GM12865 (cell line): ENCODE measurements at regions not wholly inside any gene's neighbourhood (a gene's known extent, or its start where the extent isn't known, plus 50 kb on each side); places are given as distances from the start of the nearest gene placed in this dataset.

ENCODE experiments used
- DNase-seq: peaks from one replicate; pipeline ENCODE4 v3.0.0; 2010; ENCODE audit warnings: low read depth
- H3K4me3 ChIP-seq: 2 replicates; pipeline ENCODE4 v1.5.1; 2011; ENCODE audit warnings: mild to moderate bottlenecking, low read depth, low read length, control low read depth
- TF ChIP-seq, protein P1 (sequence below): IDR thresholded peaks from 2 replicates; pipeline ENCODE4 v1.5.1; 2011; ENCODE audit warnings: low read length, control low read depth, low read depth, inconsistent platforms; ENCODE audit not compliant: insufficient read depth; ENCODE audit errors: missing control alignments

DNA sequence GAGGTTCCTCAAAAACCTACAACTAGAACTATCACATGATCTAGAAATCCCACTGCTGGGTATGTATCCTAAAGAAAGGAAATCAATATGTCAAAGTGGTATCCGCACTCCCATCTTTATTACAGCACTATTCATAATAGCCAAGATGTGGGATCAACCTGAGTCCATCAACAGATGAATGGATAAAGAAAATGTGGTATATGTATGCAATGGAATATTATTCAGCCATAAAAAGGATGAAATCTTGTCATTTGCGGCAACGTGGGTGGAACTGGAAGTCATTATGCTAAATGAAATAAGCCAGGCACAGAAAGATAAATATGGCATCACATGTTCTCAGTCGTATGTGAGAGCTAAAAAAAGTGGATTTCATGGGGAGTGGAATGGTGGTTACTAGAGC, 77.5 kb upstream of the DIO3 start:
- TF ChIP-seq, protein P1, sequence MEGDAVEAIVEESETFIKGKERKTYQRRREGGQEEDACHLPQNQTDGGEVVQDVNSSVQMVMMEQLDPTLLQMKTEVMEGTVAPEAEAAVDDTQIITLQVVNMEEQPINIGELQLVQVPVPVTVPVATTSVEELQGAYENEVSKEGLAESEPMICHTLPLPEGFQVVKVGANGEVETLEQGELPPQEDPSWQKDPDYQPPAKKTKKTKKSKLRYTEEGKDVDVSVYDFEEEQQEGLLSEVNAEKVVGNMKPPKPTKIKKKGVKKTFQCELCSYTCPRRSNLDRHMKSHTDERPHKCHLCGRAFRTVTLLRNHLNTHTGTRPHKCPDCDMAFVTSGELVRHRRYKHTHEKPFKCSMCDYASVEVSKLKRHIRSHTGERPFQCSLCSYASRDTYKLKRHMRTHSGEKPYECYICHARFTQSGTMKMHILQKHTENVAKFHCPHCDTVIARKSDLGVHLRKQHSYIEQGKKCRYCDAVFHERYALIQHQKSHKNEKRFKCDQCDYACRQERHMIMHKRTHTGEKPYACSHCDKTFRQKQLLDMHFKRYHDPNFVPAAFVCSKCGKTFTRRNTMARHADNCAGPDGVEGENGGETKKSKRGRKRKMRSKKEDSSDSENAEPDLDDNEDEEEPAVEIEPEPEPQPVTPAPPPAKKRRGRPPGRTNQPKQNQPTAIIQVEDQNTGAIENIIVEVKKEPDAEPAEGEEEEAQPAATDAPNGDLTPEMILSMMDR, result no peak
- DNase-seq, result no peak
- no peak overlapping the region for H3K4me3 ChIP-seq

DNA sequence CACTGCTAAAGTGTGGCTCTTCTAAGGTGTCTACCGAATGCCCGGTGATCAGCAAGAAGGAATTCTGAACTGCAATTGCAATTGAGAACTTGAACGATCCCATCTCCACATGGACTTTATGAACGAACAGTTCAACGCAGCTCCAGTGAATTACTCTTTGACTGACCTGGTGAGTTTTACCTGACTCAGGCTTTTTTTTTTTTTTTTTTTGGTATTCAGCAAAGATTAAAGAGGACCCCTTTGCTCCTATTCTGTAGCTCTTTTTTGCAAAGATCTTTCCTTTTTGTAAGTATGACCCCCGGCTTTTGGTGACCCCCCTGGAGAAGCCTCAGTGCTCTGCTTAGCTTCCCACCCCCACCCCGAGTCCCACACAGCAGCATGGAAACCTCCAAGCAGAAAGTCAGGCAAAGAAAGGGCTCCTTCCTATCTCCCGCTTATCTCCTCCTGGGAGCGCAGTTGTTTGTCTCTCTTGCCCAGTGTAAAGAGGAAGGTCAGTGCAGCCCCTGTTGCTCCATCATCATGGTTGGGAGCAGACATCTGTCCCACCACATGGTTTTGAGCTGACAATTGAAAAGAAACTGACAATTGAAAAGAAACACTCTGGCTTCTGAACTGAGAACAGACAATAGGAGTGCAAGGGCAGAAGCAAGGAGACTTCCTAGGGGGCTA, 72.1 kb upstream of the DIO3 start:
- TF ChIP-seq, protein P1, result no peak
- no peak overlapping the region for H3K4me3 ChIP-seq
- DNase-seq, result no peak

DNA sequence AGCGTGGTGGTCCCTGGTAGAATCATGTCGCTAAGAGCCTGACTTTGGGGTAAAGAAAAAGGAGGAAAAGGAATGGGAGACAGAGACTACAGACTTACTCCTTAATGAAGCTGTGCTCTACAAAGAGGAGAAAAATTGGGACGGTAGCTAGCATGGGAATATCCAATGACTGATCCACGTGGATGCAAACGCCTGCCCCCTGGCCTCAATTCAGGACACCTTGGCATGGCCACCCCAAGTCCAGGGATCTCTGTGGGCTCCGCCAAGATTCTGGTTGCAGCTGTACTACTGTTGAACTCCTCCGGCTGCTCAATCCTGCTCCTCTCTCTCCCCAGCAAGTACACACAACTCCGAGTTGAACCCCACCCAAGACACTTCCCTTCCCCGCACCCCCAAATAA, 70.5 kb upstream of the DIO3 start:
- no peak overlapping the region for H3K4me3 ChIP-seq
- no peak for DNase-seq
- TF ChIP-seq, protein P1, result no peak

DNA sequence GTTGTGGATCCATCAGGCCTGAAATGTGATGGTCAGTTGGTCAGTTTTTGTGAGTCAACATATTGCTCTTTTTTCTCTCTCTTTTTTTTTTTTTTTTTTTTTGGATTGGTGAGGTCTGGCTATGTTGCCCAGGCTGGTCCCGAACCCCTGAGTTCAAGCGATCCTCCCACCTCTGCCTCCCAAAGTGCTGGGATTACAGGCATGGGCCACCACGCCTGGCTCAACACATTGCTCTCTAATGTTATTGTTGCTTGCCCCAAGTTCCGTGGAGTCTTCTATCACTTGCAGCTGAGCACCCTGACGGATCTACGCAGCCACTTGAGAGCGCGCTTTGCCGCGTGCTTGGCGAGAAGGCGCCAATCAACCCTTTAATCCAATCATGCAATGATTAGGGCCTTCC, 69.5 kb upstream of the DIO3 start:
- no peak for DNase-seq
- TF ChIP-seq, protein P1, result no peak
- H3K4me3 ChIP-seq, result no peak overlapping the region

DNA sequence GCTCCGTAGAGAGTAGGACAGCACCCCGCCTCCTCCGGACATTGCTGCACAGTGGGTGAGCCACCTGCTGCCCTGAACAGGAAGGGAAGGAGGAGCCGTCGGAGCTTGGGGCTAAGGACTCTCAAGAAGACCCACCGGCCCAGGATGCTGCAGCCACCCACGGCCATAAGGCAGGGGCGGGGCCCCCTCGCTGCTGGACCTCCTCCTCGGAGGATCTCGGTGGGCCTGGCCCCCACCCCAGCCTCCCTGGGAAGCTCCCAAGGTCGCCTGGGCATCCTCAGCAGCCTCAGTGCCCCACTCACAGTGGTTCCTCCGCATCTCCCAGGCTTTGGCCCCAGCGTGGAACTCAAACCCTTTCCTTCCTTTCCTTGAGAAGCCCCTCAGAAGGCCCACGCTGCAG, 68.6 kb upstream of the DIO3 start:
- TF ChIP-seq, protein P1, result no peak
- no peak overlapping the region for H3K4me3 ChIP-seq
- no peak for DNase-seq

DNA sequence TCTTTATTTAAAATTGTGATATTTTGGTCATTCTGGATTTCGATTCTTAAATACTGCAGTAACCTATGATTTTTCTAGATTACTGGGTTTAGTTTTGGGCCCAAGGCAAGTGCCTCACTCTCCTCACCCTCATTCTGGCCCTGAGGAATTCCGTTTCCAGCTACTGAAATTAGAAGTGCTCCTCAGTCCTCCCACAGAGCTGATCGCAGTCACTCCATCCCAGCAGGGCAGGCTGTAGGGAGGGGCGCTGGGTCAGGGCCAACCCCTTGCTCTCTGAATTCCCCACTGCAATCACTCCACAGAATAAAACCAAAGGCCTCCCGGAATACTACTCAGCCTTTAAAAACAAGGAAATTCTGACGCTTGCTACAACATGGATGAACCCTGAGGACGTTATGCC, 66.5 kb upstream of the DIO3 start:
- TF ChIP-seq, protein P1, result no peak
- DNase-seq, result no peak
- no peak overlapping the region for H3K4me3 ChIP-seq

DNA sequence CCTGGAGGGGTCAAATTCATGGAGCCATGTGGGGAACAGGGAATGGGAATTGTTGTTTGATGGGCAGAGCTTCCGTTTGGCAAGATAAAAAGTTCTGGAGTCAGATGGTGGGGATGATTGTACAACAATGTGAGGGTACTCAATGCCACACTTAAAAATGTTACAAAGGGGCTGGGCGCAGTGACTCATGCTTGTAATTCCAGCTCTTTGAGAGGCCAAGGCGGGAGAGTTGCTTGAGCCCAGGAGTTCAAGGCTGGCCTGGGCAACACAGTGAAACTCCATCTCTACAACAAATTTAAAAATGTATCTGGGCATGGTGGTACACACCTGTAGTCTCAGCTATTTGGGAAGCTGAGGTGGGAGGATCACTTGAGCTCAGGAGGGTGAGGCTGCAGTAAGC, 66.0 kb upstream of the DIO3 start:
- DNase-seq, result no peak
- H3K4me3 ChIP-seq, result no peak overlapping the region
- TF ChIP-seq, protein P1, result no peak
